GM19438 (cell line): ENCODE measurements at regions not wholly inside any gene's neighbourhood (a gene's known extent, or its start where the extent isn't known, plus 50 kb on each side); places are given as distances from the start of the nearest gene placed in this dataset.

Source experiments
- ATAC-seq: cut with Tn5 transposase; IDR thresholded peaks from one replicate; pipeline ENCODE4 v1.9.1; 2021; ENCODE audit warnings: low read depth; ENCODE audit not compliant: unreplicated experiment

GRCh38 chr14:98758440-98758839 is 513.6 kb downstream of the BCL11B start:
- no peak for ATAC-seq

- no peak for ATAC-seq
Observed at GRCh38 chr14:98761993-98762392, 510.0 kb downstream of the BCL11B start.

- no peak for ATAC-seq
Observed at GRCh38 chr14:98766818-98767217, 505.2 kb downstream of the BCL11B start.

GRCh38 chr14:98769326-98769725 is 502.7 kb downstream of the BCL11B start:
- no peak for ATAC-seq

- no peak for ATAC-seq
Observed at GRCh38 chr14:98770151-98770550, 501.8 kb downstream of the BCL11B start.

GRCh38 chr14:98773814-98774213 is 498.2 kb downstream of the BCL11B start:
- no peak for ATAC-seq

GRCh38 chr14:98775892-98776291 is 496.1 kb downstream of the BCL11B start:
- no peak for ATAC-seq

GRCh38 chr14:98782062-98782461 is 489.9 kb downstream of the BCL11B start:
- ATAC-seq: no peak

- no peak for ATAC-seq
Observed at GRCh38 chr14:98785578-98785977, 486.4 kb downstream of the BCL11B start.

- ATAC-seq: no peak
Observed at GRCh38 chr14:98786456-98786855, 485.5 kb downstream of the BCL11B start.

GRCh38 chr14:98791661-98792060 is 480.3 kb downstream of the BCL11B start:
- no peak for ATAC-seq

- ATAC-seq: no peak
Observed at GRCh38 chr14:98792171-98792570, 479.8 kb downstream of the BCL11B start.

- ATAC-seq: no peak
Observed at GRCh38 chr14:98798099-98798498, 473.9 kb downstream of the BCL11B start.

- no peak for ATAC-seq
Observed at GRCh38 chr14:98799891-98800290, 472.1 kb downstream of the BCL11B start.

- ATAC-seq: no peak
Observed at GRCh38 chr14:98802044-98802443, 470.0 kb downstream of the BCL11B start.

- no peak for ATAC-seq
Observed at GRCh38 chr14:98803196-98803595, 468.8 kb downstream of the BCL11B start.

GRCh38 chr14:98808494-98809407 is 463.2 kb downstream of the BCL11B start:
- ATAC-seq: no peak

GRCh38 chr14:98816195-98816594 is 455.8 kb downstream of the BCL11B start:
- ATAC-seq: no peak

GRCh38 chr14:98816720-98817119 is 455.3 kb downstream of the BCL11B start:
- ATAC-seq: no peak

GRCh38 chr14:98819132-98819866 is 452.7 kb downstream of the BCL11B start:
- no peak for ATAC-seq

- ATAC-seq: no peak
Observed at GRCh38 chr14:98819867-98820206, 452.2 kb downstream of the BCL11B start.

- no peak for ATAC-seq
Observed at GRCh38 chr14:98822917-98823316, 449.1 kb downstream of the BCL11B start.
